GM12891 (cell line): ENCODE measurements at regions not wholly inside any gene's neighbourhood (a gene's known extent, or its start where the extent isn't known, plus 50 kb on each side); places are given as distances from the start of the nearest gene placed in this dataset.

Experiments
- POLR2A ChIP-seq: IDR thresholded peaks from 2 replicates; pipeline ENCODE4 v1.6.1; 2011; ENCODE audit warnings: low read depth, low read length, control low read depth
- POLR2AphosphoS5 ChIP-seq: IDR thresholded peaks from 2 replicates; pipeline ENCODE4 v1.6.1; 2011; ENCODE audit warnings: low read depth, low read length, control low read depth
- SPI1 ChIP-seq: IDR thresholded peaks from 2 replicates; pipeline ENCODE4 v1.6.1; 2011; ENCODE audit warnings: low read depth, low read length, control low read depth
- TAF1 ChIP-seq: IDR thresholded peaks from 2 replicates; pipeline ENCODE4 v1.6.1; 2011; ENCODE audit warnings: low read depth, low read length, control low read depth

DNA sequence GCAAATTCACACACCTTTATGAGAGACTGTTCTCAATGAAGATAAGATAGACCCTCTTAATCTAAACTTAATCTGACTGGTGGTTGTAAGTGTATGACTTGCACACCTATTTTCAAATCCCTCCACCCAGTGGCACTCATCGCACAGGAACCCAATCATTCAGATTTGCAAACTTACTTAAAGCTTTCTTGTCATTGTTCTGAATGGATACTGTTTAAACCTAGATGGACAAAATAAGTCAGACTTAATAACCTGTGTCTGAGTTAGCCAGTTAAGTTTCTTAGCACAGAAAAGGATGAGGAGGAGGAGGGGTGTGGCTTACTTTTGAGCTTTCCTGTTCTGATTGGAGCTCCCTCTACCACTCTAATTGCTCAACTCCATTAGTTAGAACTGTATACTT lies 252.4 kb upstream of the CCNH start:
- TF ChIP-seq POLR2A (no peak), TAF1 (no peak), POLR2AphosphoS5 (no peak), SPI1 (no peak)
